Posterior cingulate gyrus (tissue), 11 donors: ENCODE measurements at regions not wholly inside any gene's neighbourhood (a gene's known extent, or its start where the extent isn't known, plus 50 kb on each side); places are given as distances from the start of the nearest gene placed in this dataset.
"Not testable (repeated sequence)": the region's sequence is repeated elsewhere in the genome, so short reads cannot be mapped to it uniquely, and the experiment has no call there.

ENCODE experiments used
- DNase-seq, 10 donors: peaks; one replicate each; pipeline versions ENCODE4 v3.0.0 to v3.0.0-alpha.2; 2020 to 2021; ENCODE audit warnings: mixed read lengths in 3 of 10
- intact Hi-C: fragments of 100-400 bp; cut with DNase I; formaldehyde crosslinking; loops from one replicate; pipeline ENCODE4 v1.15.1; 2023

DNA sequence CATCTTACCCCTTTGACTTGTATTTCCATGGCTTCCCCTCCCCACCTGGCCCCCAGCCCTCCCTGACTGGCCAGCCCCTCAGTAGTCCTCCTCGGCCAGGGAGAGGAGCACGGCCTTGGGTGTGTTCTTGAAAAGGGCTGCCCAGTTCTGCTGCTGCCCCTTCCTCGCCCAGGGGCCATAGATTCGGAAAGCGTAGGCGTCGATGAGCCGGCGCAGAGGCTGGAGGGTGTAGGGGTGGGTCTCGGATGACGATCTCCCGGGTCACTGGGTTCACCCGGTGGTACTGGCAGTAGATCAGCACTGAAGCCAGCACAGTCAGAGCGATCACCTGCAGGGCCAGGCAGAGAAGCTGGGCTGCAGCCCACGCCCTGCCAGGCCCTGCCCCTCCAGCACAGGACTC is 71.7 kb downstream of the ZNF479 start:
- intact Hi-C loops: not testable (repeated sequence)
- DNase-seq: peak in 2 of 10 donors; percentile 13 to 58

DNA sequence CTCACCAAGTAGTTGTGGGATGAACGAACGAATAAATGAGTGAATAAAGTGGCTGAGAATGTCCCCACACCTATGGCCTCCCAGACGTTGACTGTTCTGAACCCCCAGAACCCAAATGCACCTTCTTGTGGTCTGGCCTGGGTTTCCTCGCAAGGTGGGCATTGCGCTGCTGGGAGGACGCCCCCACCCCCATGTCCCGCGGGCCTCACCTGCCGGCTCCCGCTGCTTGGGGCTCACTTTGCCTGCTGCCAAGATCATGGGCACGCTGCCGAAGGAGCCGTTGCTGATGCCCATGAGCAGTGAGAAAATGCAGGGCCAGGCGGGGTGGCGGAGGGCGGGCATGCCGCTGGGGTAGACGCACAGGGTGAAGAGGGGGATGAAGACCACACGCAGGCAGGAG is 115.9 kb downstream of the ZNF479 start:
- DNase-seq: peak in 1 of 10 donors; percentile 75
- intact Hi-C loops: not testable (repeated sequence)

DNA sequence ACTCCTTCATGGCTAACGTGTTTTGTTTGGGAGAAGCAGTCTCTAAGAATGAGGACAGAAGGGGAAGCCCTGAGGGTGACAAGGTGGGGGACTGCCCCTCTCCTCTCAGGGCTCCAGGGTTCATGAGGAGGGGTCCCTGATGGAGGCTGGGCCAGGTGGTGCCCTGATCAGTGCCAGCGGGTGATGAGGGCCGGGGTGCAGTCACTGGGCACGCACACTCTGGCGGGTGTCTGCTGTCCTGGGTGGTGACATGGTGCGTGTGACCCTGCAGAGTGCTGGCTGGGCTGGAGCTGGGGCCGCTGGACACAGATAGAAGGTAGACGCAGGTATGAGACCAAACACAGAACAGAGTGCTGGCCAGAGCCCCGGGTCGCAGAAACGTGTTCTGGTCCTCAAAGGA is 118.5 kb downstream of the ZNF479 start:
- DNase-seq, intact Hi-C loops: not testable (repeated sequence)

DNA sequence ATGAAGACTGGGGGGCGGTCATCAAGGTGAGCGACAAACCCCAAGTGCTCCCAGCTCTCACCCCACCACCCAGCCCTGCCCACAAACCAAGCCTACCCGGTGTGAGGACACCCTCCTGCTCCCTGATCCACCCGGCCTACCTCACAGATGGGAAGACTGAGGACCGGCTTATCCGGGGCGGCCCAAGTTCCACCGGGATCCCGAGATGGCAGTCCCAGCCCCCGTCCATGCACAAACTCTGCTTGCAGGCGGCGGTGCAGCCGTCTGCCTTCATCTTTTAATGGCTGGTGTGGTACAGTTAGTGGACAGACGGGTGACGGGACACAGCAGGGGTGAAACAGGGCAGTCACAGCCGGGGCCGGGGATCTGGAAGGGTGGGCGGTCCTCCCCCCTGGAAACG is 119.3 kb downstream of the ZNF479 start:
- peak in 1 of 10 donors; percentile 64 for DNase-seq
- intact Hi-C loops: not testable (repeated sequence)

DNA sequence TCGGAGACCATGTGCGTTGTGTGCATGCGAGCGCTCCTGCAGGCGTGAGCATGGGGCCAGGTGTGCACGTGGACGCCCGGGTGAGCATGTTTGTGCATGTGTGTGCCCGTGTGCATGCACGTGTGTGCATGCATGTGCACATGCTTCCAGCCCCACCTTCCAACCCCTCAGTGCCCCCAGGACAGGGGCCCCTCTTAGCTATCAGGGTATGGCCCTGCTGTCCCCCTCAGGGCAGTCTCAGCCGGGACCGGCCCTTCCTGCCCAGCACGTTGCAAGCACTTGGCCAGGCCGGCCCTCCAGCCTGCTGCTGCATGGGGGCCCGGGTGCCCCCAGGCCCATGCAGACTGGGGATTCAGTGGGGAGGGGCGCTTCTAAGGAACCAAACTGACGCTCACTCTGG is 123.0 kb downstream of the ZNF479 start:
- intact Hi-C loops: not testable (repeated sequence)
- peak in 3 of 10 donors; percentile 49 to 61 (median 56) for DNase-seq

DNA sequence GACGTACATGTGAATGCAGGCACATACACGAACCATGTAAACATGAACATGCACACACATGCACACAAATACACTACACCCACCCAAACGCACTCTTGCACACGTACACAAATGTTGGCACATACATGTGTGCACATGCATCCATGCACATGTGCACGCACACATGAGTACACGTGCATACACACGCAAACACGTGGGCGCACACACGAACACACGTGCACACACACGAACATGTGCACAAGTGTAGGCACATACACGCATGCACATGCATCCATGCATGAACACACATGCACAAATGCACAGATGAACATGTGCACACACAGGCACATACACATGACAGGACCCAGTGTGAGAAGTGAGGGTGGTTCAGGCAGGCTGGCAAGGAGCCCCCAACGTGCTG is 126.3 kb downstream of the ZNF479 start:
- intact Hi-C loops, DNase-seq: not testable (repeated sequence)

DNA sequence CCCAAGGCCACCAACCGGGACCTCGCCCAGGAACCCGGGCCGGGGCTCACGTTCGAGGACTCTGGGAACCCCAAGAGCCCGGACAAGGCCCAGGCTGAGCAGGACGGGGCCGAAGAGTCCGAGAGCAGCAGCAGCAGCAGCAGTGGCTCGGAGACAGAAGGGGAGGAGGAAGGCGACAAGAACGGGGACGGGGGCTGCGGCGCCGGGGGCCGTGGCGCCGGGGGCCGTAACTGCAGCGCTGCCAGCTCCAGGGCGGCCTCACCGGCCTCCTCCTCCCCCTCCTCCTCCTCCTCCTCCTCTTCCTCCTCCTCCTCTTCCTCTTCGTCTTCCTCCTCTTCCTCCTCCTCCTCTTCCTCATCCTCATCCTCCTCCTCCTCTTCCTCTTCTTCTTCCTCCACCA is 128.4 kb downstream of the ZNF479 start:
- peak in 2 of 10 donors; percentile 54 to 63 for DNase-seq
- intact Hi-C loops: not testable (repeated sequence)

DNA sequence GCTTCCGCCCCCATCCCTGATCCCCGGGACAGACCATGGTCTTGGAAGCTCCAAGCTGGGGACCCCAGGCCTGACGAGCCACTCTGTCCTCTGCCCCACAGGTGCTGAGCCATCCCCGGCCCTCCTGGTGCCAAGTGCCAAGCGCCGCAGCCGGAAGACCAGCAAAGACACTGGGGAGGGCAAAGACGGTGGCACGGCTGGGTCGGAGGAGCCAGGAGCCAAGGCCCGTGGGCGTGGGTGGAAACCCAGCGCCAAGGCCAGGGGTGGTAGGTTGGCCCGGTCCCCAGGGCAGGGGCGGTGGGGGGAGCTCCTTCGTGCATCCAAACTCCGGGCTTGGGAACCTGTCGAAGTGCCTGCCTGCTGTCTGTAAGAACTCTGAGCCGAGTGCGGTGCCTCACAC is 130.3 kb downstream of the ZNF479 start:
- DNase-seq: peak in 3 of 10 donors; percentile 43 to 58 (median 52)
- intact Hi-C loops: not testable (repeated sequence)

DNA sequence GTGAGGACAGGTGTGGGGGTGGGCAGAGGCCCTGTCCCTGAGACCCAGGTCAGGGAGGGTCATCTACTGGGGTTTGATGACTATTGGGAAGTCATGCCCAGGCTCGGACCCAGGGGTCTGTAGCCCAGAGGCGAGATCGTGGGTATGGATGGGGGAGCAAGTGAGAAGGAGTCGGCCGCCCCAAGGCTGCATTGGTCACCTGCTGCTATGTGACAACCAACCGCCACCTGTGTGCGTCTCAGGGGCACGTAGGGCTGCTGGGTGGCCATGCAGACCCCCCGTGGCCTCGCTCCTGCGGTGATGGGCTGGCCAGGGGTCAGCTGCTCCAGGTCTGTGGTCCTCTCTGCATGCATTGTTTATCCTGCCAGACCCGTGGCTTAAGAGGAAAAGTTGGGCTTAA is 138.5 kb downstream of the ZNF479 start:
- intact Hi-C loops: not testable (repeated sequence)
- DNase-seq: peak in 3 of 10 donors; percentile 59 to 69 (median 67)

DNA sequence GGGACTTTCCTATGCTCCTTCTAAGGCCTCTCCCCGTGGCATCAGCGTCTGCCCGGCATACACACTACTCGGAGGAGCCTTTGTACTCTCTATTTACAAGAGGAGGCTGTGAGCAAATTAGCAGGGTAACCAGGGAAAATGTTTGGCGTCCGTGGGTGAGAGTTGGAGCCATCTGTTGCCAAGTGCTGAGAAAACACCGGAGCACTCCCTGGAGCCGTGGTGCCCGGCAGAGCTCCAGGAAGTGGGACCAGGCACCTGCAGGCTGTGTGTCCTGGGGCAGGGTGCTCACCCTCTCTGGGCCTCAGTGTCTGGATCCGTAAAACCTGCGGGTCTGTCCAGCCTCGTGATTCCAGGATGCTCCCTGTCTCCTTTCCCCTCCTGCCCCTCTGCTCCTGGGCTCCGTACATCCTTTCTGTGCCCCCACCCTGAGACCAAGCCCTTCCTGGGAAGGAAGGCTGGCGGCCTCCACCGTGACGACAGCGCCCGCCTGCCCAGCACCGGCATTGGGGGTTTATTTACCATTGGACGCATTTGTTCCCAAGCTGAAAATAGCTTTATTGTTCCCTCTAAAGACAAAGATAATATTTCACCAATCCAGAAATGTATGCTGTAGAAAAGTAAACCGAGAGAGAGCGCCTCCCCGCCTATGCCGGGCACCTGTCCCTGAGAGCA is 174.4 kb downstream of the ZNF479 start:
- DNase-seq: peak in 4 of 10 donors; percentile 3 to 79 (median 47)
- intact Hi-C loops: not testable (repeated sequence)

DNA sequence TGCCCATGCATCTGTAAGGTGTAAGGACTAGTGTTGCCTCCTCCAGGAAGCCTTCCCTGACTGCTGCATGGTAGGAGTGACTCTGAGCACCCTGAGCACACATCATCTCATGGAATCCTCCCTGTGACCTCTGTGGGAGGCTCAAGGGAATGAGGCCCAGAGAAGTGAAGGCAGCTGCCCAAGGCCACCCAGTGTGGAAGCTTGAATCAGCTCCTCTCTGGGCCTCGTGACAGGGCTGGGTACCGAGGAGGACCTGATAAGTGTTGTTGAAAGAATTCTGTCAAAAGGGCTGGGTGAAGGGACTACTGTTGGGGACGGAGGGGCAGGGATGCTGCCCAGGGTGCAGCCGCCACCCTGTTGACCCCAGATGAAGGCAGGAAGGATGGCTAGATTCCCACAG is 175.2 kb downstream of the ZNF479 start:
- intact Hi-C loops, DNase-seq: not testable (repeated sequence)

DNA sequence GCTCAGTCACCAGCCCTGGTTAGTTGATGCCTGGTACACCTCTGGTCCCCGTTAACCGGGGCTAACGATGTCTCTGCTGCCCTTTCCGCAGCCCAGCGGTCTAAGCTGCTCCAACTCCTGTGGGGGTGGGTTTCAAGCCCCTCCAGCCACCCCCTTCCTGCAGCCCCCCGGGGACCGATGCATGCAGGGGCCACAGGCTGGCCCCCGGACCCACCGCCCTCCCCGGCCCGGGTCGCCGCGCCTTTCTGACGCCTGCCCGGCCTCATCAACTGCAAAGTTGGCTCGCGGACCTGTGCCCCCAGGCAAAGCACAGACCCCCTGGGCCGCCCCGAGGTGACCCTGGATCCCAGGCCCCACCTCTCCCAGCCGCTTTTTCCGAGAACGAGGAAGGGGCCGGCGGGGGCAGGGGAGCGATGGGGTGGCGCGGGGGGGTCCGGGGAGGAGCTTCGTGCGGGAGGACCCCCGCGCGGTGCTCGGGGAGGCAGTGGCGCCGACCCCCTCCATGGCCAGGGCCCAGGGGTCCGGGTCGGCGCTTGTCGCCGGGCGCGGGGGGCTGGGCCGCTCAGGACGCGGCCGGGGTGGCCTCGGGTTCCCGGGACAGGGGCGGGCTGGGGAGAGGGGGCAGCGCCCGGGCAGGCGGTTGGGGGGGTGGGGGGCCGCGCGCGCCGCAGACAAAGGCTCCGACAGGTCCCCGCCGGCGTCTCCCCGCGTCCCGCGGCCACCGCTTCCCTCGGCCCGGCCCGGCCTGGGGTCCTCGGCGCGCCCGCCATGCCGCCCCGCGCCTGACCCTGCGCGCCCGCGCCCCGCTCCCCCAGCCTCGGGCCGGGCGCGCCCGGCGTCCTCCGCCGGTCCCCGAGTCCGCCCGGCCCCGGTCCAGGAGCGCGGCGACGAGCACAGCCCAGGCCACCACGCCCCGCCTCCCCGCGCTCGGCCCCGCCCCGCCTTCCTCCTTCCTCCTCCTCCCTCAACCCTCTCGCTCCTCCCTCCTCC is 183.6 kb downstream of the ZNF479 start:
- peak in 1 of 10 donors; percentile 55 for DNase-seq
- intact Hi-C loops: not testable (repeated sequence)

DNA sequence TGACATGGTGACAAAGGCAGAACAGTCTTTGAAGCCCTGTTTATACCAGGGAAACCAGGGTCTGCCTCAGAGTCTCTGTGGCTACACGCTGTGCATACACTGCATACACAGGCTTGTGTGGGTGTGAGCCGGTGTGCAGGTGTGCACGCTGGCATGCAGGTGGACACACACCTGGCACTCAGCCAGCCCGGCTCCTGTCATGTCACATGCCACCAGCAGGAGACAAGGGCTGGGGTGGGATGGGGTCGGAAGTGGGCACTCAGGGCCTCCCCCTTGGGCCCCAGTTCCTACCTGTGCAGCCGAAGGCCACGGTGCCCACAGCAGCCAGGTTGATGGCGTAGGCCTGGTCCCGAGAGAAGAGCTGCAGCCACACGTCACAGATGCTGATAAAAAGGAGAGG is 192.2 kb downstream of the ZNF479 start:
- DNase-seq: peak in 3 of 10 donors; percentile 10 to 76 (median 59)
- intact Hi-C loops: not testable (repeated sequence)

DNA sequence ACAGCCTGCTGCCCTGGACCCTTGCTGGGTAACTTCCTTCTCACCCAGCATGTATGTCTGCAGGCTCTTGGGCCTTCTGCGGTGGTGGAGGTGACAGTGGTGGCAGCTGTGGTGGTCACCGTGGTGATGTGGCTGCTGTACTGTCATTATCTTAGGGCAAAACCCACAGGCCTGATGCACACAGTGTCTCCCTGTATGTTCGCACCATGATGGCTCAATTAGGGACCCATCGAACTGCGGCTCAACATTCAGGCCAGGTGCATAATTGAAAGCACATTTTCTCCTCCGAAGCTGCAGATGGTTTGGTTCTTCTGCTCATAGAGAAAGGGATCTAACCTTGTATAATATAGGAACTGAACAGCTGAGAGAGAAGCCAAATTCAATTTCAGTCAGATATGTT is 208.3 kb downstream of the ZNF479 start:
- intact Hi-C loops, DNase-seq: not testable (repeated sequence)

DNA sequence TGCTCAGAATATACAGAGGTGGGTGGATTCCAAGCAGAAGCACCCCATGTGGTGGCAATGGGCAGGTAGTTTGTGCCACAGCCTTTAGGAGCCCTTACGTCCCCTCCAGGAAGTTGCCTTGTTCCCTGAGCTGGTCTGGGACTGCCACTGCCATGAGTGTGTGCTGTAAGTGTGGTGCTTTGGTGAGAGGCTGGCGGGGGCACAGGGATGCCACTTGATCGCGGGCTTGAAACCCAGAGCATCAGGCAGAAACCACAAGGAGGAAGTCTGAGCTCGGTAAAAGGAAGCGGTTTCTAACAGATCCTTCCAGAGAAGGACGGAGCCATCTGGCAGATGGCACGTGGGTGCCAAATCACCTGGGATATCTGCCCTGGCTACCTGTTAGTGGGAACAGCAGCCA is 221.3 kb downstream of the ZNF479 start:
- intact Hi-C loops, DNase-seq: not testable (repeated sequence)

DNA sequence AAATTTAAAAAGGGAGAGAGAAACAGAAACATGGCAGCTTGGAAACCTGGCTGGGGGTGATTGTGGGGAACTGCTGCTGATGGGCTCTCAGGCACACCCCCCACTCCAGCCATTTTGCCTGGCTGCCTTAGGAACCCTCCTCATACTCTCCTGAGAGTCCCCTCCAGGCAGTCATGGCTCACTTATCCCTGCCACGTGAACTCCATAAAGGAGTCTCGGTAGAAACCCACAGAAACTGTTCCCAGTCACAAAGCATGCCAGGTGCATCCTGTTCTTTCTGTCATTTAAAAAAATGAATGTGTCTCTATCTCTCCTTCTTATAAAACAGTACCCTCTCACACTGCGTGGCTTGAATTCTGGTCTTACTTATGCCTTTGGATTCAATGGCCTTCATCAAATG is 242.8 kb downstream of the ZNF479 start:
- intact Hi-C loops, DNase-seq: not testable (repeated sequence)

DNA sequence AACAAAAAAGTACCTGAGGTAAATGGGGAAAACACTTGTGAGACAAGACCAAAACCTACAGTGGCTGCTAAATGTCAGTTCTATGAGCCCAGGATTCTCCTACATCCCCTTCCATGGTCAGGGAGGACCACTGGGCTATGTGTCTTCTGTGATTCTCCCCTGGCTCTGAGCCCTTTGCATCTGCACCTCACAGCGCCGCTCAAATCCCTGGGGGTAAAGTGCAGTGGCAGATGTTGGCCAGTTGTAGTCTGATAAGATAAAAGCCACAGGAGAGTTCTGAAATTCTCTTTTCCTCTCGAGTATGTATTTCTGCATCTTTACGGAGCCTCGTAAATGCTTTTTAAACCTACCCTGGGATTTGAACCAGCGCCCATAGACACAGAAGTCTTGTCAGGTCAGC is 247.1 kb downstream of the ZNF479 start:
- intact Hi-C loops: not testable (repeated sequence)

DNA sequence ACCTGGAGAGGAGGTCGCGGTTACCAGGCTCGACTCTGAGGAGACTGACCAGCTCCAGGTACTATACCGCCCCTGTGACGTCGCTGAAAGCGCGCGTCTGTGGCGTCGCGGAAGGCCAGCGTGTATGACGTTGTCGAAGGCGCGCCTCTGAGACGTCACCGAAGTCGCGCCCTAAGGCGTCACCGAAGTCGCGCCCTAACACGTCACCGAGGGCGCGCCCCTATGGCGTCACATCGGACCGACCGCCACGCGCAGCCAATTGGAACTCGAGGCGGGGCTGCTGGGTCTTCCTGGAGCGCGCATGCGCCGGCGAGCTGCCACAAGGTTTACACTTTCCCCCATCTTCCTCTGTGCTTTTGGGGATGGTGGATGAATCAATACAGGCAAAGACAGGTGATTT is 249.9 kb downstream of the ZNF479 start:
- DNase-seq: peak in 2 of 10 donors; percentile 65 to 77
- intact Hi-C loops: not testable (repeated sequence)

More for the DNA sequence above, 247.1 kb downstream of the ZNF479 start:
- not testable (repeated sequence) for DNase-seq
